Progenitor cell of endocrine pancreas (in vitro differentiated cells): ENCODE measurements at regions not wholly inside any gene's neighbourhood (a gene's known extent, or its start where the extent isn't known, plus 50 kb on each side); places are given as distances from the start of the nearest gene placed in this dataset.
"Not testable (repeated sequence)": the region's sequence is repeated elsewhere in the genome, so short reads cannot be mapped to it uniquely, and the experiment has no call there.

Source experiments
- DNase-seq: peaks from one replicate; pipeline ENCODE4 v3.0.0; 2021; ENCODE audit warnings: low spot score; ENCODE audit not compliant: unreplicated experiment
- H3K27ac Mint-ChIP-seq: 2 replicates; pipeline ENCODE4 v1.8.0; 2021; ENCODE audit warnings: mild to moderate bottlenecking, moderate library complexity, mixed read lengths
- H3K27me3 Mint-ChIP-seq: 2 replicates; pipeline ENCODE4 v1.8.0; 2021; ENCODE audit warnings: mixed read lengths
- H3K36me3 Mint-ChIP-seq: 2 replicates; pipeline ENCODE4 v1.8.0; 2022; ENCODE audit warnings: mixed read lengths; ENCODE audit not compliant: insufficient read depth
- H3K4me1 Mint-ChIP-seq: 2 replicates; pipeline ENCODE4 v1.8.0; 2021; ENCODE audit warnings: low read depth, mixed read lengths
- H3K4me3 Mint-ChIP-seq: 2 replicates; pipeline ENCODE4 v1.8.0; 2021; ENCODE audit warnings: low read depth, mild to moderate bottlenecking, moderate library complexity, mixed read lengths
- H3K9me3 Mint-ChIP-seq: 2 replicates; pipeline ENCODE4 v1.8.0; 2021; ENCODE audit warnings: low read depth, mixed read lengths
- CTCF ChIP-seq: fragments of 200-600 bp; sonication (generic); IDR thresholded peaks from one replicate; pipeline ENCODE4 v1.5.0; 2021; ENCODE audit warnings: antibody characterized with exemption, mild to moderate bottlenecking; ENCODE audit not compliant: unreplicated experiment

DNA sequence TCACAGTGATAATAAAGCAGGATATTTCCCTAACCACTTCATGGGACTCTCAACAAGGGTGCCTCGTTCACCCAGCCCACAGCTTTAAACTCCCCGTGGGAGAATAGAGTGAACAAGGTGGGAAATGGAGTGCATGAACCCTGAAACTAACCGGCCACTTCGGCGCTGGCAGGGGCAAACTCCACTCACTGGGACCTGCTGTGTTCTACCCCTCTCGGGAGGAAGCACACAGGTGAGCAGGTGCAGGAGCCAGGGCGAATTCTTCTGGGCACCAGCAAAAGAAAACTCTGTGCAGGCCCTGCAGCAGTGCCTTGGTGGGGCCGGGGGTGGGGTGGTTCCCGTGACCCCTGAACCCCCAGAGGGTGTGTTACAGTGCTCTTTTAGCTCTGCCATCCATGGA is 2029.1 kb upstream of the LRRTM1 start:
- no peaks in the 10 kb centered on the region for H3K36me3 Mint-ChIP-seq
- no peaks in the 10 kb centered on the region for H3K9me3 Mint-ChIP-seq
- no peak for TF ChIP-seq CTCF
- no peaks in the 10 kb centered on the region for H3K27me3 Mint-ChIP-seq
- H3K4me1 Mint-ChIP-seq: peaks cover 2% of the 10 kb centered on the region
- no peak overlapping the region for H3K27ac Mint-ChIP-seq
- H3K4me3 Mint-ChIP-seq: no peak overlapping the region
- DNase-seq: no peak

DNA sequence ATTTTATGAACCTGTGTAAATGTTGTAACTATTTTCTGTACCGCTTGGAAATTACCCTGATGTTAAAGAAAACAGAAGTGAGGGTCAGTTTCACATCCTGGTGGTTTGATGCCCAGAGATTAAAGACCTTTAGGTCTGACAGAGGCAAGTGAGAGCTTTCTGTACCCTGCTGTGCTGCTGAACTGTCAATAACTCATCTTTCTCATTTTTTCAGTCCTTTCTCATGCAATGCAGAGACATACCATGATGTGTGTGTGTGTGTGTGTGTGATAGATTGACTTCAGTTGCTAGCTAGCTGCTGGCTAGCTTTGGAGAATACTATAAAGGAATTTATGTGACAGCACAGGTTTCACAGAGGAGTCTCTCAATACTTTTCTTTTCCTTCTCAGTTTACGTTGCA is 2025.6 kb upstream of the LRRTM1 start:
- Mint-ChIP-seq H3K4me1 (peaks cover 2% of the 10 kb centered on the region), H3K36me3 (no peaks in the 10 kb centered on the region), H3K27ac (no peak overlapping the region), H3K9me3 (peaks cover 3% of the 10 kb centered on the region), H3K27me3 (no peaks in the 10 kb centered on the region), H3K4me3 (no peak overlapping the region)
- TF ChIP-seq CTCF: no peak
- DNase-seq: no peak

DNA sequence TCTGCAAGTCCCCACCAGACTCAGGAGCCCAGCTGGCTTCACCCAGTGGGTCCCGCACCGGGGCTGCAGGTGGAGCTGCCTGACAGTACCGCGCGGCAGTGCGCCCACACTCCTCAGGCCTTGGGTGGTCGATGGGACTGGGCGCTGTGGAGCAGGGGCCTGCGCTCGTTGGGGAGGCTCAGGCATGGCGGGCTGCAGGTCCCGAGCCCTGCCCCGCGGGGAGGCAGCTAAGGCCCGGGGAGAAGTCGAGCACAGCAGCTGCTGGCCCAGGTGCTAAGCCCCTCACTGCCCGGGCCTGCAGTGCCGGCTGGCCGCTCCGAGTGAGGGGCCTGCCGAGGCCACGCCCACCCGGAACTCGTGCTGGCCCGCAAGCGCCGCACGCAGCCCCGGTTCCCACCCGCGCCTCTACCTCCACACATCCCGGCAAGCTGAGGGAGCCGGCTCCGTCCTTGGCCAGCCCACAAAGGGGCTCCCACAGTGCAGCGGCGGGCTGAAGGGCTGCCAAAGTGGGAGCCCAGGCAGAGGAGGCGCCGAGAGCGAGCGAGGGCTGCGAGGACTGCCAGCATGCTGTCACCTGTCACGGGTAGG is 2021.7 kb upstream of the LRRTM1 start:
- not testable (repeated sequence) for H3K9me3 Mint-ChIP-seq, H3K4me1 Mint-ChIP-seq, H3K27me3 Mint-ChIP-seq, DNase-seq, H3K27ac Mint-ChIP-seq, H3K4me3 Mint-ChIP-seq, H3K36me3 Mint-ChIP-seq

- peaks cover 4% of the 10 kb centered on the region for H3K9me3 Mint-ChIP-seq
- H3K4me3 Mint-ChIP-seq: no peak overlapping the region
- H3K27ac Mint-ChIP-seq: no peak overlapping the region
- no peak for DNase-seq
- H3K4me1 Mint-ChIP-seq: no peaks in the 10 kb centered on the region
- H3K27me3 Mint-ChIP-seq: no peaks in the 10 kb centered on the region
- no peaks in the 10 kb centered on the region for H3K36me3 Mint-ChIP-seq
- no peak for TF ChIP-seq CTCF
Observed at GRCh38 chr2:82320296-82320695, 2015.7 kb upstream of the LRRTM1 start.

DNA sequence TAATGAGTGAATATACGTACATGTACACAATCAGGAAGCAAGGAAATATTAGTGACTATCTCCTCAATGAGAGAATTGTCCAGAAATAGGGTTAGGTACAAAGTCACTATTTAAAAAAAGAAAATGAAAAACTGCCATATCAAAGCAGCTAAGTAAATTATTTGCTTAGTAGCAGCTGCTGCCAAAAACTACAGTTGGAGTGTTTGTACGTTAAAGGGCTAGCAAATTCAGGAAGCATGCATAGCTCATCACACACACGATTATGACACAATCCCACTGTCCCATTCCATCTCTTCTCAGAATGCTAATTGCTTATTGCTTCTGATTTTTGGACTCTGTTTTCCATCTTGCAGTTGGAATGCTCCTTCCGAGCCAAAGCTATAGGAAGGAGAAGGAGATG is 2012.5 kb upstream of the LRRTM1 start:
- Mint-ChIP-seq H3K4me1 (no peaks in the 10 kb centered on the region), H3K4me3 (no peak overlapping the region), H3K36me3 (no peaks in the 10 kb centered on the region), H3K27ac (no peak overlapping the region), H3K27me3 (no peaks in the 10 kb centered on the region), H3K9me3 (no peaks in the 10 kb centered on the region)
- TF ChIP-seq CTCF: no peak
- DNase-seq: no peak

- H3K27me3 Mint-ChIP-seq: no peaks in the 10 kb centered on the region
- H3K36me3 Mint-ChIP-seq: no peaks in the 10 kb centered on the region
- no peak for TF ChIP-seq CTCF
- H3K27ac Mint-ChIP-seq: no peak overlapping the region
- no peak overlapping the region for H3K4me3 Mint-ChIP-seq
- DNase-seq: no peak
- H3K9me3 Mint-ChIP-seq: no peaks in the 10 kb centered on the region
- no peaks in the 10 kb centered on the region for H3K4me1 Mint-ChIP-seq
Observed at GRCh38 chr2:82316586-82316985, 2012.0 kb upstream of the LRRTM1 start.
